GM21619 (cell line): ENCODE measurements at regions not wholly inside any gene's neighbourhood (a gene's known extent, or its start where the extent isn't known, plus 50 kb on each side); places are given as distances from the start of the nearest gene placed in this dataset.

ENCODE experiments used
- ATAC-seq: cut with Tn5 transposase; IDR thresholded peaks from one replicate; pipeline ENCODE4 v1.9.1; 2021; ENCODE audit not compliant: unreplicated experiment

GRCh38 chr2:129297430-129297829 lies 682.0 kb upstream of the RAB6C start:
- ATAC-seq: no peak

GRCh38 chr2:129299338-129299737 lies 680.1 kb upstream of the RAB6C start:
- ATAC-seq: no peak

DNA sequence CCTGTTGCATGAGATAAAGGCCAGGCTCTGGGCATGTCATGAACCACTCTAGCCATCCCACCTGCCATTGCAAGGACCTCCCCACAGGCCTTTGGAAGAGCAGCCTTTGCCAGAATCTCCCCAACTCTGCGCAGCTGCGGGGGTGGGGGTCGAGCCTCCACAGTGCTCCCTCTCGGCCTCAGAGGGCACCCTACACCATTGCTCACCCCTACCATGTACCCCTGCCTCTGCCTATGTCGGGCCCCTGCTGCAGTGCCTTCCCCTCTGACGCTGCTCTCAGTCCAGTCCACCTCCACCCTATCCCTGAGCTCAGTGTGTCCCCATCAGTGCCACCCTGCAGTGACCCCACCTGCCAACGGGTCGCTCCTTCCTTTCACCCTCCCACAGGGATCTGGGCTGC lies 679.7 kb upstream of the RAB6C start:
- no peak for ATAC-seq

DNA sequence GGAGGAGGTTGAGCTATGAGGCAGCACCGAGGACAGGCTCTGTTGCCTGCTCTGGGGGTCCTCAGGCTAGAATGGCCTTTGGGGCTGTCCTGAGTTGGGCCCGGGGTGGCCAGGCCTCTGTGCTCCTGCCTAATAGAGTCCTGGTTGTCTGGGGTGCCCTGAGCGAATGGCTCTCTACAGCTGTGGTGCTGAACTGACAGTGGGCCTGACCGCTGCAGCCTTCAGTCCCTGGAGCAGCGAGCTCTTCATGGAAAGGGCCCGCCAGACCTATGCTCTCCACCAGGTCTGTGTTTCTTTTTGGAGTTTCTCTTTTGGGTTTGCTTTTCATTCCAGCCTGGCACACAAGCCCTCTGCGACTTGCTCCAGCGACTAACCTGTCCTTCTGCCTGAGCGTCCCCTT lies 679.0 kb upstream of the RAB6C start:
- ATAC-seq: no peak

DNA sequence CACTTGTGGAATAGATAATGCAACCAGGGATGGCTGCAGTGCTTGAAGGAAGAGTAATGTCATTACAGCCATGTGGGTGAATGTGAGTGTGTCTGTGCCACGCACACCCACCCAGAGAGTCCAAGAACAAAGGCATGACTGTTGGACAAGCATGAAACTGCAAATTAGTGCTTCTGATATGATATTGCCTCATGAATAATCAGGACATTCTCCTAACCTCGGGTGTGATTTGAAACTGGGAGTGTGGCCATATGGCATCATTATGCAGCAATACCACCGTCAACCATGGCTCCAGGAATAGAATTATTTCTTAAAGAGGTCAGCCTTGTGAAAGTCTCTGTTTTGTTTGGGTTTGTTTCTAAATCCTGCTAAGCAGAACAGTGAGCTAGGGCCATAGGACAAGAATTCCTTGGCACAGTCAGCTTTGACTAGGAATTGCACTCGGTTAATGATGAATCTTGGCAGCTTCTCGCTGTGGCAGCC lies 678.0 kb upstream of the RAB6C start:
- ATAC-seq: no peak

DNA sequence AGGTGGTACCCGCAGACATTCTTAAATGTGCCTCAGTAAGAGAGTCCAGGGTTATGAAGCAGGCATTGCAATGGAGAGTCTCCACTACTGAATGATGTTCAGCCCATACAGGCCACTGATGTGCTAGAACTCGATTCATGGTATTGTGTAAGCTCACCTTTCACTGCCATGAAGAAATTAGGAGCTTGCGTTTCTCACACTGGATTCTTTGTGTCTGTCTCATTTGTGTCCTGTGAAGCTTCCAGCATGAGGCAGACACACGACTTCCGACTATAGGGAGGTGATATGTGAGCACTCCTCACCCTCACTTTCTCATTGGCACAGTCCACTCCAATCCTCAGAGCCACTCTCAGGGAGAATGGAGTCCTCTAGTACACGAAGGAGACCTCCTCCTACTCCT lies 677.4 kb upstream of the RAB6C start:
- ATAC-seq: no peak

DNA sequence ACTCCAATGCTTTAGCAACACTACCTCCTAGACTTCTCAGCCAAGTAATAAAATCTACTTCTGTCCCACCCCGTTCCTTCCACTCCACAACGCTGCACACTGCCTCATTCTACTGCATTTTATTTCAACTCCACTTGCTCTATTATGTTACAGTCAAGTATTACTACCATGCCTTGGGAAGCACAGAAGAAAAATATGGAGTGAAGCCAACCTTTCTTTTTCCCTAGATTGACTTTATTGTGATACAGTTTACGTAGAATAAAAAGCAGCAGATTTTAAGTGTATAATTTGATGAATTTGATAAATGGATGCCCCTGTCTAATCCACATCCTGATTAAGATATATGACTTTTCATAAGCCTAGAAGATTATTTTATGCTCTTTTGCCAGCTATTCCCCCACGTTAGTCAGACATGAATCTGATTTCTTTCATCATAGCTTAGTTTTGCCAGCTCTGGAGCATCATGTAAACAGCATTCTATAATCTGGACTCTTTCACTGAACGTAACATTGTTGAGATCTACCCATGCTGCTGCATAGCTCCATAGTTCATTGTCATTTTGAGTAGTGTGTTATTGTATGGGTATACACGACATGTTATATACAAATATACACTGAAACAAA lies 676.8 kb upstream of the RAB6C start:
- no peak for ATAC-seq

- no peak for ATAC-seq
Observed at GRCh38 chr2:129314120-129314519, 665.3 kb upstream of the RAB6C start.

DNA sequence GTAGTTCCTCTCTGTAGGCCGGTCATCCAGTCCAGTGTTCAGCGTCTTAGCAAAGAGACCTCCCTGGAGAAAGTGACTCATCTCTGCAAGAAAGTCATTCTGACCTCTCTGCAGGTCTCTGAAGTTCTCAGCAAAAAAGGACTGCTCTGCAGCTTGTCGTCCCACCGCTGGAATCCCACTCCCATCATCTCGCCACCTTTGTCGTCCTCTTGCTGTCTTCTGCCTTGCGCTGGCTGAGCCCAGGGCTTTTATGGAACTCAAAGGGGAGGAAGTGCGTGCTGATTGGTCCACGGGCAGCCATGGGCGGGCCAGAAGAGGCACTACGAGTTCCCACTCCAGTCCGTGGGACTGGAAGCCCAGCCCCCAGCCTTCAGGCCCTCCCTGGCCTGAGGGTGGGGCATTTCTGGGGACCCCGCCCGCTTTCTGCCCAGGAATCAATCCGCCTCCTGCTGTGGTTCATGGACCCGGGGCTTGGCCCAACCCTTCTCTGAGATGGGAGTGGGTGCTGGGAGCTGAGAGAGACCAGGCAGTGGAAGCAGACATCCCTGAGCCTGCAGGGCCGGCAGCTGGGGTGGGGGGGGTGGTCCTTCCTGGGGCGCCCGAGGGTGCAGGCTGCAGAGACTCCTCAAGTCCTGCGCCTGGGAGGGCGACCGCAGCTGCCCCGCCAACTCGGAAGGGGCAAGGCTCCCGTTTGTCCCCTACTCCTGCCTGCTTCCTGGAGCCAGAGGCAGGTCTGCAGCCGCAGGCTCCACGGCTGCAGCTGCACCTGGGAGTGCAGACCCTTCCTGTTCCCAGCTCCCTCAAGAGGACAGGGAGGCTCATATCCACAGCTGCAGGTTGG lies 660.7 kb upstream of the RAB6C start:
- no peak for ATAC-seq

- ATAC-seq: no peak
Observed at GRCh38 chr2:129319422-129319717, 660.1 kb upstream of the RAB6C start.

DNA sequence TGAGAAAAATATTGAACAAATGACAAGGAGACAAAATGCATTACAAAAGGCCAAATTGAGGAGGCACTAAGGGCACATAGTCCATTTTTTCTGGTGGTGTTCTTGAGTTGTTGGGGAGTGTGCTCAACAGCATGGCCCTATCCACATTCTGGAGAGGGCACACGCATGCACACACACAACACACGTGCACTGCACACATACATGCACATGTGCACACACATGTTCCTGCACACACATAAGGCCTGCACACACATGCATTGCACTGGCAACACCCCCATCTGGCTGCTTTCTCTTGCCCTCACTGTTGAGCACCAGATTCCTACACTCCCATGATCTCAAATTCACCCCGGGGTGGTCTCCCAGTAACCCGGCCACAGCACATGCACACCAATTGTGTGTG lies 659.2 kb upstream of the RAB6C start:
- ATAC-seq: no peak

DNA sequence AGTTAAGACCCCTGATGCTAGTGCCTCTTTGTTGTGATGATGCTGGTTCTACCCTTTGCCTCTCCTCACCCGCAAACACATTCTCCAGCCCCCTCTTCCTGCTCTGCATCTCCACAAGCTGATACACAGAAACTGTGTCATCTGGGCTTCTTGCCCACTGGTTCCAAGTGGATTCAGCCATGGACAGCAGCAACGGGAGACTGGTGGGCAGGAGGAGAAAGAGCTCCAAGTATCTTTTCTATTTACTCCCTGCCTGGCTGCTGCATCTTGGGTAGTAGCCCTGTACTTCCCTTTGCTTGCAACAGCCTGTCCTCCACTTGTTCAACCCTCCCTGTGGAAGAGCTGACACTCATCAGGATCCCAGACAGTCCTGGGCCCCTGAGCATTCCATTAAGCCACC lies 655.1 kb upstream of the RAB6C start:
- no peak for ATAC-seq

DNA sequence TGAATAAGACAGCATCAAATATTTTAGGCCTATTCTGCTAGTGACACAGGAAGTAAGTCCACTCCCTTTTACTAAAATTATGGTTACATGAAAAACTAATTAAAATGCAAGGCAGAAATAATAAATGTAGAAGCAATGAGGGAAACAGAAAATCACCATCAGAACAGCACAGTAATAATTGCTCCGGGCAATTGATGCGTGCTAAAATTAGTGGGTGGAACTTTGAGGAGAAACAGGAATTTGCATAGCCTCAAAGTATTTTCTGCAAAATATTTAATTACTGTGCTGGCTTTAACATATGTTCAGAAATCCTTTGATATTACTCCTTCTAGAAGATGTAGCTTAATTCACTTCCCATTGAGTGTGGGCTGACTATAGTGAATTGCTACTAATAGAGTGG lies 654.3 kb upstream of the RAB6C start:
- no peak for ATAC-seq

GRCh38 chr2:129329574-129329973 lies 649.9 kb upstream of the RAB6C start:
- no peak for ATAC-seq

GRCh38 chr2:129330504-129330903 lies 649.0 kb upstream of the RAB6C start:
- ATAC-seq: no peak

GRCh38 chr2:129331638-129332037 lies 647.8 kb upstream of the RAB6C start:
- no peak for ATAC-seq

DNA sequence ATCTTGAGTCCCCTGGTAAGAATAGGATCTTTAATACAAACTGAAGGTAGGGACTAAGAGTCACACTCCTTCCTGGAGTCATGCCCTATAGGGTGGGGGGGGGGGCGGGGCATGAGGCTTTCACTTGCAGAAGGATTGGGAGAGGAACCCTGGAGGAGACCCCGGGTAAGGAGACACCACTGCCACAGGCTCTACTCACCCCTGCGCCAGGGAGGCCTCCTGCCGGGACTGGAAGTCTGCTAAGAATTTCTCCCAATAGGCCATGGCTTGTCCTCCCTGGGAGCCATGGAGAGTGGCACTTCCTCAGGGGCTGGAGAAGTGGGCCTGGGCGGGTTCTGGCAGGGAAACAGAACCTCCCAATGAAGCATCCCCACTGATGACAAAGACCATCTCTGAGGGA lies 645.3 kb upstream of the RAB6C start:
- ATAC-seq: no peak

DNA sequence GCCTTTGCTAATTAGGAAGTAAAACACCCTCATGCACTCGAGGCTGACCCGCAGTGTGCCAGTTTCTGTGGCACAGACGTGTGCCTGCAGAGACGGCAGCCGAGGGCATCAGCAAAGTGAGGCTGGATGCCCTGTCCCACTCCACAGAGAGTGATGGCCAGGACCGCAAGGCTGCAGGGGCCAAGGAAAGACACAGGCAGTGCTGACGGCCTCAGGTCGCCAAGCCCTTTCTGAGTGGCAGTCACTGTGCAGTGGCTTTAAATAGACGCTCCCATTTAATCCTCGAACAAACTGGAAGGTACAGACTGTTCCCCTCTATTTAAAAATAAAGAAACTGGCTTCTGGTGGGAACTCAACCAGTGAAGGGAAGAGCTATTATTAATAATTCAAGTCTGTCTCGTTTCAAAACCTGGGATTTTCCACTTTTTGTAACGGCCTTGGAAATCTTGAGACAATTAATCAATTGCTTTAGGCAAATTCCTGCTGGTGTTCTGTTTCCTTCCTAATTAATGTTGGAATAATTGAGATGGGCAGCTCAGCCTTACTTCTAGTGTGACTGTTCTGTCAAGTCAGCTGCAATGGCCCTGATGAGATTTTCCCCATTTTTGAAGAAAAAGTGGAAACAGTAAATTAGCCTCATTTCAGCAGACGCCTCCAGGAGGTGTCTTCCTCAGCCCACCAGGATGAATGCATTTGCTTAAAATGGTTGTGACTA lies 644.6 kb upstream of the RAB6C start:
- ATAC-seq: no peak

- no peak for ATAC-seq
Observed at GRCh38 chr2:129336276-129336675, 643.2 kb upstream of the RAB6C start.

- ATAC-seq: no peak
Observed at GRCh38 chr2:129337076-129337475, 642.4 kb upstream of the RAB6C start.

GRCh38 chr2:129345540-129345939 lies 633.9 kb upstream of the RAB6C start:
- ATAC-seq: no peak
